PC-3 (cell line): ENCODE measurements at regions not wholly inside any gene's neighbourhood (a gene's known extent, or its start where the extent isn't known, plus 50 kb on each side); places are given as distances from the start of the nearest gene placed in this dataset.

Experiments
- ATAC-seq: fragments of 200-7000 bp; cut with Tn5 transposase; 2 replicates; pipeline ENCODE4 v1.9.1; 2020; ENCODE audit warnings: mild to moderate bottlenecking, moderate library complexity
- BruUV-seq: library from RNA; stranded (reverse); fragments of 400-500 nt; replicated peaks from 2 replicates; lab custom pipeline; 2021; lab: Mats Ljungman, UMichigan
- CTCF ChIA-PET: fragments of 300-600 bp; sonication (Branson Sonifier 250); formaldehyde crosslinking; loops from one replicate; lab custom pipeline; 2022; ENCODE audit warnings: antibody characterized with exemption; lab: Charles Lee
- POLR2A ChIA-PET: fragments of 300-600 bp; sonication (Branson Sonifier 250); formaldehyde crosslinking; loops from one replicate; lab custom pipeline; 2022; ENCODE audit warnings: antibody characterized with exemption; ENCODE audit not compliant: unreplicated experiment; lab: Charles Lee
- DNase-seq: peaks from one replicate; pipeline ENCODE4 v3.0.0-alpha.2; 2015
- H2AFZ ChIP-seq: fragments of 300-600 bp; sonication (generic); 2 replicates; pipeline ENCODE4 v1.6.0; 2016; ENCODE audit warnings: antibody characterized with exemption, low read length
- H3F3A ChIP-seq: fragments of 300-600 bp; sonication (generic); one replicate; pipeline ENCODE4 v1.6.0; 2017; ENCODE audit warnings: antibody characterized with exemption, low read length, control low read depth, mild to moderate bottlenecking; ENCODE audit not compliant: unreplicated experiment
- H3K27ac ChIP-seq: fragments of 300-600 bp; sonication (generic); 2 replicates; pipeline ENCODE4 v1.5.1; 2016; ENCODE audit warnings: mild to moderate bottlenecking, low read length
- H3K27me3 ChIP-seq: fragments of 300-600 bp; sonication (generic); 2 replicates; pipeline ENCODE4 v1.6.1; 2016; ENCODE audit warnings: low read length, mixed read lengths
- H3K36me3 ChIP-seq: fragments of 300-600 bp; sonication (generic); 2 replicates; pipeline ENCODE4 v1.6.1; 2016; ENCODE audit warnings: low read depth, mixed run types, low read length, mixed read lengths
- H3K4me1 ChIP-seq: fragments of 300-600 bp; sonication (generic); 2 replicates; pipeline ENCODE4 v1.5.1; 2016; ENCODE audit warnings: low read length; ENCODE audit not compliant: insufficient read depth
- H3K4me2 ChIP-seq: fragments of 300-600 bp; sonication (generic); 2 replicates; pipeline ENCODE4 v1.6.0; 2016; ENCODE audit warnings: low read length
- H3K4me3 ChIP-seq: fragments of 300-600 bp; sonication (generic); 2 replicates; pipeline ENCODE4 v1.5.1; 2016; ENCODE audit warnings: mild to moderate bottlenecking, low read length, mixed read lengths
- H3K79me2 ChIP-seq: fragments of 300-600 bp; sonication (generic); 2 replicates; pipeline ENCODE4 v1.6.1; 2017; ENCODE audit warnings: low read length, mixed read lengths
- H3K9ac ChIP-seq: fragments of 300-600 bp; sonication (generic); 2 replicates; pipeline ENCODE4 v1.6.0; 2016; ENCODE audit warnings: mild to moderate bottlenecking, low read length
- H3K9me2 ChIP-seq: fragments of 300-600 bp; sonication (generic); replicated peaks from 2 replicates; pipeline ENCODE4 v1.6.1; 2016; ENCODE audit warnings: mixed run types, low read length, mixed read lengths
- H3K9me3 ChIP-seq: fragments of 300-600 bp; sonication (generic); 2 replicates; pipeline ENCODE4 v1.6.1; 2016; ENCODE audit warnings: low read length, mixed read lengths
- H4K20me1 ChIP-seq: fragments of 300-600 bp; sonication (generic); 2 replicates; pipeline ENCODE4 v1.6.1; 2016; ENCODE audit warnings: low read length, mixed read lengths
- CTCF ChIP-seq: fragments of 300-600 bp; sonication (generic); conservative IDR thresholded peaks from 2 replicates; pipeline ENCODE4 v1.5.1; 2017; ENCODE audit warnings: antibody characterized with exemption, low read depth, mild to moderate bottlenecking, low read length
- EZH2 ChIP-seq: fragments of 300-600 bp; sonication (generic); IDR thresholded peaks from one replicate; pipeline ENCODE4 v1.6.1; 2017; ENCODE audit warnings: antibody characterized with exemption, mild to moderate bottlenecking, low read length; ENCODE audit not compliant: unreplicated experiment
- EZH2phosphoT487 ChIP-seq: fragments of 300-600 bp; sonication (generic); IDR thresholded peaks from 2 replicates; pipeline ENCODE4 v1.6.1; 2018; ENCODE audit warnings: mild to moderate bottlenecking, antibody characterized with exemption, low read length, borderline replicate concordance
- intact Hi-C: fragments of 100-400 bp; cut with micrococcal nuclease; formaldehyde crosslinking; loops from 2 replicates; pipeline ENCODE4 v1.9.0; 2023

- H3K9me3 ChIP-seq: no peaks in the 10 kb centered on the region
- no peaks in the 10 kb centered on the region for H3K27me3 ChIP-seq
- BruUV-seq: no TSS peak
- no peak overlapping the region for H3K4me3 ChIP-seq
- TF ChIP-seq EZH2 (no peak), CTCF (no peak), EZH2phosphoT487 (no peak)
- no peak overlapping the region for H2AFZ ChIP-seq
- intact Hi-C loops: no loop called here
- H3K9ac ChIP-seq: no peak overlapping the region
- H4K20me1 ChIP-seq: no peaks in the 10 kb centered on the region
- no peaks in the 10 kb centered on the region for H3K4me1 ChIP-seq
- no peak overlapping the region for H3K4me2 ChIP-seq
- H3K27ac ChIP-seq: no peak overlapping the region
- H3K36me3 ChIP-seq: no peaks in the 10 kb centered on the region
- ChIA-PET POLR2A (no interaction called here), CTCF (no interaction called here)
- no peak for ATAC-seq
- no peaks in the 10 kb centered on the region for H3K9me2 ChIP-seq
- DNase-seq: no peak
- no peaks in the 10 kb centered on the region for H3K79me2 ChIP-seq
- no peaks in the 10 kb centered on the region for H3F3A ChIP-seq
Observed at GRCh38 chr9:24045150-24045549, 219.1 kb upstream of the ELAVL2 start.

DNA sequence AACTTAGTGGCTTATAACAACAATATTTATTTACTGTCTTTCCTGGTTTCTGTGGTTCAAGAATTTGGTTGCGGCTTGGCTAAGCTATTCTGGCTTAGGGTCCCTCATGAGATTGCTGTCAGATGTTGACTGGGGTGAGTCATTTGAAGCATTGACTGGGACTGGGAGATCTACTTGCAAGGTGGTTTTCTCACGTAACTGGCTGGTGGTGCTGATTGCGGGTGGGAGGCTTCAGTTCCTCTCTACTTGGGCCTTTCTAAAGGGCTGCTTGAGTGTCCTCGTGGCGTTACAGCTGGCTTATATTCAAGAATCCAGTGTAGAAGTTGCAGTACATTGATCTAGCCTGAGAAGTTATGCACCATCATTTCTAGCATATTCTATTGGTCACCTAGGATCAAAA, 218.5 kb upstream of the ELAVL2 start:
- no TSS peak for BruUV-seq
- H3K4me3 ChIP-seq: no peak overlapping the region

More for the DNA sequence above, 218.5 kb upstream of the ELAVL2 start:
- no peaks in the 10 kb centered on the region for H3K9me2 ChIP-seq
- H3K9ac ChIP-seq: no peak overlapping the region
- ATAC-seq: no peak
- intact Hi-C loops: no loop called here
- POLR2A ChIA-PET: no interaction called here
- H3K4me2 ChIP-seq: no peak overlapping the region
- H3K27me3 ChIP-seq: no peaks in the 10 kb centered on the region
- H2AFZ ChIP-seq: no peak overlapping the region
- H3K36me3 ChIP-seq: no peaks in the 10 kb centered on the region
- no peaks in the 10 kb centered on the region for H3K9me3 ChIP-seq
- no peak for TF ChIP-seq CTCF
- no peak for TF ChIP-seq EZH2phosphoT487
- no peak for TF ChIP-seq EZH2
- no peaks in the 10 kb centered on the region for H4K20me1 ChIP-seq
- DNase-seq: no peak
- CTCF ChIA-PET: no interaction called here
- H3K27ac ChIP-seq: no peak overlapping the region
- H3F3A ChIP-seq: no peaks in the 10 kb centered on the region
- no peaks in the 10 kb centered on the region for H3K79me2 ChIP-seq
- no peaks in the 10 kb centered on the region for H3K4me1 ChIP-seq
